Caco-2 (cell line): ENCODE measurements at regions not wholly inside any gene's neighbourhood (a gene's known extent, or its start where the extent isn't known, plus 50 kb on each side); places are given as distances from the start of the nearest gene placed in this dataset.

ENCODE experiments used
- BruUV-seq: library from RNA; stranded (reverse); fragments of 400-500 nt; replicated peaks from 2 replicates; lab custom pipeline; 2021; lab: Mats Ljungman, UMichigan
- CTCF ChIA-PET: fragments of 300-600 bp; sonication (Branson Sonifier 250); formaldehyde crosslinking; loops from one replicate; lab custom pipeline; 2022; ENCODE audit warnings: antibody characterized with exemption; lab: Charles Lee
- POLR2A ChIA-PET: fragments of 300-600 bp; sonication (Branson Sonifier 250); formaldehyde crosslinking; loops from one replicate; lab custom pipeline; 2022; ENCODE audit warnings: antibody characterized with exemption; lab: Charles Lee
- DNase-seq, 2 experiments: peaks; one replicate each; pipeline versions ENCODE4 v3.0.0 to v3.0.0-alpha.2; 2020 to 2022
- H3K27me3 ChIP-seq: replicated peaks from 2 replicates; pipeline ENCODE4 v1.6.0; 2011; ENCODE audit warnings: low read length; ENCODE audit not compliant: control insufficient read depth, insufficient read depth
- H3K36me3 ChIP-seq: 2 replicates; pipeline ENCODE4 v1.5.1; 2011; ENCODE audit warnings: low read length; ENCODE audit not compliant: control insufficient read depth, insufficient read depth
- H3K4me1 ChIP-seq: fragments of 250-450 bp; sonication (Bioruptor Pico); 2 replicates; pipeline ENCODE4 v1.5.1; 2020; ENCODE audit warnings: mild to moderate bottlenecking
- H3K4me3 ChIP-seq: 2 replicates; pipeline ENCODE4 v1.5.1; 2011; ENCODE audit warnings: low read depth, mild to moderate bottlenecking, control low read depth, low read length
- H3K9me3 ChIP-seq: fragments of 250-450 bp; sonication (Bioruptor Pico); 2 replicates; pipeline ENCODE4 v1.5.1; 2020; ENCODE audit warnings: mild to moderate bottlenecking, moderate library complexity
- H3K27ac Mint-ChIP-seq: one replicate; pipeline ENCODE4 v1.8.0; 2022; ENCODE audit warnings: mixed read lengths; ENCODE audit not compliant: unreplicated experiment
- H3K27me3 Mint-ChIP-seq: one replicate; pipeline ENCODE4 v1.8.0; 2022; ENCODE audit warnings: mixed read lengths; ENCODE audit not compliant: insufficient read depth, unreplicated experiment
- H3K36me3 Mint-ChIP-seq: one replicate; pipeline ENCODE4 v1.8.0; 2022; ENCODE audit warnings: mild to moderate bottlenecking, mixed read lengths; ENCODE audit not compliant: insufficient read depth, unreplicated experiment
- H3K4me1 Mint-ChIP-seq: one replicate; pipeline ENCODE4 v1.8.0; 2022; ENCODE audit warnings: low read depth, mixed read lengths; ENCODE audit not compliant: unreplicated experiment
- H3K4me3 Mint-ChIP-seq: one replicate; pipeline ENCODE4 v1.8.0; 2022; ENCODE audit warnings: mild to moderate bottlenecking, moderate library complexity, mixed read lengths; ENCODE audit not compliant: unreplicated experiment
- H3K9me3 Mint-ChIP-seq: one replicate; pipeline ENCODE4 v1.8.0; 2022; ENCODE audit warnings: mixed read lengths; ENCODE audit not compliant: unreplicated experiment
- intact Hi-C: fragments of 100-400 bp; cut with micrococcal nuclease; formaldehyde crosslinking; loops from one replicate; pipeline ENCODE4 v1.10.0; 2022; ENCODE audit not compliant: unreplicated experiment
- TF ChIP-seq, protein P1 (sequence below), 2 experiments: fragments of 200-600 bp in 1 of 2; IDR thresholded peaks; 1 replicate in 1 of 2; 2 replicates in 1 of 2; pipeline versions ENCODE4 v1.5.1 to v1.8.0; 2011 to 2022; ENCODE audit warnings: antibody characterized with exemption in 1 of 2, control low read depth in 1 of 2, inconsistent platforms in 1 of 2, low read depth in 1 of 2, low read length in 1 of 2, mild to moderate bottlenecking in 1 of 2, moderate library complexity in 1 of 2; ENCODE audit not compliant: insufficient read depth in 1 of 2, severe bottlenecking in 1 of 2, unreplicated experiment in 1 of 2

GRCh38 chr15:95687061-95687460 is 643.4 kb upstream of the NR2F2 start:
- no peak for DNase-seq
- Mint-ChIP-seq H3K9me3 (no peaks in the 10 kb centered on the region), H3K4me1 (no peaks in the 10 kb centered on the region), H3K36me3 (no peaks in the 10 kb centered on the region), H3K27ac (no peak overlapping the region), H3K4me3 (no peak overlapping the region), H3K27me3 (no peaks in the 10 kb centered on the region)
- Histone ChIP-seq H3K36me3 (no peaks in the 10 kb centered on the region), H3K9me3 (no peaks in the 10 kb centered on the region), H3K27me3 (no peaks in the 10 kb centered on the region), H3K4me3 (no peak overlapping the region), H3K4me1 (no peaks in the 10 kb centered on the region)
- TF ChIP-seq, protein P1, sequence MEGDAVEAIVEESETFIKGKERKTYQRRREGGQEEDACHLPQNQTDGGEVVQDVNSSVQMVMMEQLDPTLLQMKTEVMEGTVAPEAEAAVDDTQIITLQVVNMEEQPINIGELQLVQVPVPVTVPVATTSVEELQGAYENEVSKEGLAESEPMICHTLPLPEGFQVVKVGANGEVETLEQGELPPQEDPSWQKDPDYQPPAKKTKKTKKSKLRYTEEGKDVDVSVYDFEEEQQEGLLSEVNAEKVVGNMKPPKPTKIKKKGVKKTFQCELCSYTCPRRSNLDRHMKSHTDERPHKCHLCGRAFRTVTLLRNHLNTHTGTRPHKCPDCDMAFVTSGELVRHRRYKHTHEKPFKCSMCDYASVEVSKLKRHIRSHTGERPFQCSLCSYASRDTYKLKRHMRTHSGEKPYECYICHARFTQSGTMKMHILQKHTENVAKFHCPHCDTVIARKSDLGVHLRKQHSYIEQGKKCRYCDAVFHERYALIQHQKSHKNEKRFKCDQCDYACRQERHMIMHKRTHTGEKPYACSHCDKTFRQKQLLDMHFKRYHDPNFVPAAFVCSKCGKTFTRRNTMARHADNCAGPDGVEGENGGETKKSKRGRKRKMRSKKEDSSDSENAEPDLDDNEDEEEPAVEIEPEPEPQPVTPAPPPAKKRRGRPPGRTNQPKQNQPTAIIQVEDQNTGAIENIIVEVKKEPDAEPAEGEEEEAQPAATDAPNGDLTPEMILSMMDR (IDR thresholded peaks at IDR 0.05; ENCODE audit: insufficient read depth in 1 of 2, low read depth in 1 of 2, low read length in 1 of 2, severe bottlenecking in 1 of 2, unreplicated experiment in 1 of 2) = no peak
- ChIA-PET POLR2A (no interaction called here), CTCF (no interaction called here)
- intact Hi-C loops = no loop called here
- no TSS peak for BruUV-seq

DNA sequence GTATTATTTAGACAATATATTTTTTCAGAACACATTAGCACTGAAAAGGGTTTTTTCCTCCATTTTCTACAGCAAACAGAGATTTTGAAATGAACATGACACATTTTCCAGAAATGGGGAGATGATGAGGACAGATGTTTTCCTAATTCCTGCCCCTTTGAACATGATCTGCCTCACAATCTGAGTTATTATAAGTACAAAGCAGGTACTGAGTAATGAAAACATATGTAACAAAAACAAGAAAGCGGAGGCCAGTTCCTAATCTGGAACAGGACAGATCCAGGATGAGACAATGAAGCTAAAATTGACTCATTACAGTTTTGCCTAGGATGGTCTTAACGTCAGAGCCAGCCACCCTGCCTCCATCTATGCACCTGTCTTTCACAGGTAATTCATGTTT is 642.8 kb upstream of the NR2F2 start:
- no peaks in the 10 kb centered on the region for H3K9me3 ChIP-seq
- POLR2A ChIA-PET = no interaction called here
- no peak overlapping the region for H3K4me3 ChIP-seq
- BruUV-seq = no TSS peak
- TF ChIP-seq, protein P1 (IDR thresholded peaks at IDR 0.05; ENCODE audit: insufficient read depth in 1 of 2, low read depth in 1 of 2, low read length in 1 of 2, severe bottlenecking in 1 of 2, unreplicated experiment in 1 of 2) = no peak
- no peaks in the 10 kb centered on the region for H3K27me3 ChIP-seq
- H3K36me3 ChIP-seq = no peaks in the 10 kb centered on the region
- CTCF ChIA-PET = no interaction called here
- no peak overlapping the region for H3K27ac Mint-ChIP-seq
- intact Hi-C loops = no loop called here
- no peaks in the 10 kb centered on the region for H3K4me1 Mint-ChIP-seq
- no peak for DNase-seq
- H3K4me1 ChIP-seq = no peaks in the 10 kb centered on the region
- no peaks in the 10 kb centered on the region for H3K36me3 Mint-ChIP-seq
- no peaks in the 10 kb centered on the region for H3K27me3 Mint-ChIP-seq
- H3K4me3 Mint-ChIP-seq = no peak overlapping the region
- no peaks in the 10 kb centered on the region for H3K9me3 Mint-ChIP-seq

GRCh38 chr15:95690631-95691340 is 639.7 kb upstream of the NR2F2 start:
- TF ChIP-seq, protein P1 (IDR thresholded peaks at IDR 0.05; ENCODE audit: insufficient read depth in 1 of 2, low read depth in 1 of 2, low read length in 1 of 2, severe bottlenecking in 1 of 2, unreplicated experiment in 1 of 2) = no peak
- peaks cover 16% of the 10 kb centered on the region for H3K9me3 Mint-ChIP-seq
- Histone ChIP-seq H3K4me1 (no peaks in the 10 kb centered on the region), H3K27me3 (no peaks in the 10 kb centered on the region), H3K9me3 (peaks cover 9% of the 10 kb centered on the region; the same call in 1 of the 2 replicates), H3K36me3 (no peaks in the 10 kb centered on the region), H3K4me3 (no peak overlapping the region)
- no peak overlapping the region for H3K27ac Mint-ChIP-seq
- H3K36me3 Mint-ChIP-seq = no peaks in the 10 kb centered on the region
- H3K4me1 Mint-ChIP-seq = no peaks in the 10 kb centered on the region
- BruUV-seq = no TSS peak
- POLR2A ChIA-PET = no interaction called here
- intact Hi-C loops = no loop called here
- no peak for DNase-seq
- H3K4me3 Mint-ChIP-seq = no peak overlapping the region
- no peaks in the 10 kb centered on the region for H3K27me3 Mint-ChIP-seq
- CTCF ChIA-PET = no interaction called here
